Loucy (cell line): ENCODE measurements at regions not wholly inside any gene's neighbourhood (a gene's known extent, or its start where the extent isn't known, plus 50 kb on each side); places are given as distances from the start of the nearest gene placed in this dataset.
"Not testable (repeated sequence)": the region's sequence is repeated elsewhere in the genome, so short reads cannot be mapped to it uniquely, and the experiment has no call there.

ENCODE experiments used
- H2AFZ ChIP-seq: fragments of 200-600 bp; sonication (generic); 2 replicates; pipeline ENCODE4 v1.6.0; 2016; ENCODE audit warnings: antibody characterized with exemption, mild to moderate bottlenecking, low read length, moderate library complexity
- H3F3A ChIP-seq: fragments of 200-600 bp; 2 replicates; pipeline ENCODE4 v1.6.0; 2016; ENCODE audit warnings: antibody characterized with exemption, low read depth, mild to moderate bottlenecking
- H3K27me3 ChIP-seq: fragments of 200-600 bp; sonication (generic); 2 replicates; pipeline ENCODE4 v1.6.1; 2014; ENCODE audit warnings: low read length, mild to moderate bottlenecking; ENCODE audit not compliant: insufficient read depth, poor library complexity, severe bottlenecking
- H3K36me3 ChIP-seq: fragments of 200-600 bp; sonication (generic); 2 replicates; pipeline ENCODE4 v1.6.1; 2016; ENCODE audit warnings: low read length; ENCODE audit not compliant: insufficient read depth
- H3K4me1 ChIP-seq: fragments of 200-600 bp; sonication (generic); 2 replicates; pipeline ENCODE4 v1.5.1; 2014; ENCODE audit warnings: low read length, mild to moderate bottlenecking; ENCODE audit not compliant: insufficient read depth, poor library complexity, severe bottlenecking
- H3K4me2 ChIP-seq: fragments of 200-600 bp; sonication (generic); 2 replicates; pipeline ENCODE4 v1.6.0; 2014; ENCODE audit warnings: antibody characterized with exemption, low read length, low read depth, mild to moderate bottlenecking; ENCODE audit not compliant: poor library complexity, severe bottlenecking
- H3K4me3 ChIP-seq: fragments of 200-600 bp; sonication (generic); 2 replicates; pipeline ENCODE4 v1.5.1; 2014; ENCODE audit warnings: low read length, mild to moderate bottlenecking, mixed read lengths; ENCODE audit not compliant: poor library complexity, severe bottlenecking
- H3K79me2 ChIP-seq: fragments of 200-600 bp; sonication (generic); 2 replicates; pipeline ENCODE4 v1.6.1; 2014; ENCODE audit warnings: low read length; ENCODE audit not compliant: insufficient read depth
- H3K9ac ChIP-seq: fragments of 200-600 bp; sonication (generic); 2 replicates; pipeline ENCODE4 v1.6.0; 2014; ENCODE audit warnings: mild to moderate bottlenecking, low read depth, low read length, moderate library complexity; ENCODE audit not compliant: poor library complexity, severe bottlenecking
- H3K9me2 ChIP-seq: fragments of 200-600 bp; sonication (generic); replicated peaks from 2 replicates; pipeline ENCODE4 v1.6.1; 2016; ENCODE audit warnings: low read depth, low read length, mixed read lengths
- H3K9me3 ChIP-seq: fragments of 200-600 bp; sonication (generic); 2 replicates; pipeline ENCODE4 v1.6.1; 2014; ENCODE audit warnings: mild to moderate bottlenecking, antibody characterized with exemption, low read length, low read depth; ENCODE audit not compliant: insufficient read depth
- H4K20me1 ChIP-seq: fragments of 200-600 bp; sonication (generic); 2 replicates; pipeline ENCODE4 v1.6.0; 2014; ENCODE audit warnings: antibody characterized with exemption, low read length, mild to moderate bottlenecking; ENCODE audit not compliant: insufficient read depth, poor library complexity, severe bottlenecking
- EZH2phosphoT487 ChIP-seq: fragments of 200-600 bp; IDR thresholded peaks from 2 replicates; pipeline ENCODE4 v1.6.1; 2018; ENCODE audit warnings: antibody characterized with exemption, mild to moderate bottlenecking, moderate library complexity, borderline replicate concordance
- TF ChIP-seq, protein P1 (sequence below): fragments of 200-600 bp; sonication (generic); conservative IDR thresholded peaks from 2 replicates; pipeline ENCODE4 v1.5.1; 2014; ENCODE audit warnings: mild to moderate bottlenecking, antibody characterized with exemption, low read length

DNA sequence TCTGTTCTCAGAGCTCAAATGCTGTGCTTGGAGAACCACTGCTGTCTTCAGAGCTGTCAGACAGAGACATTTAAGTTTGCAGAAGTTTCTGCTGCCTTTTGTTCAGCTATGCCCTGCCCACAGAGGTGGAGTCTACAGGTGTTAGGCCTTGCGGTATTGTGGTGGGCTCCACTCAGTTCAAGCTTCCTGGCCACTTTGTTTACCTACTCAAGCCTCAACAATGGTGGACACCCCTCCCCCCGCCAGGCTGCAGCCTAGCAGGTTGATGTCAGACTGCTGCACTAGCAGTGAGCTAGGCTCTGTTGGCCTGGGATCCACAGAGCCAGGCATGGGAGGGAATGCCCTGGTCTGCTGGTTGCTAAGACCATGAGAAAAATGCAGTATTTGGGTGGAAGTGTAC, 323.8 kb downstream of the BCAT1 start:
- H4K20me1 ChIP-seq = no peaks in the 10 kb centered on the region
- TF ChIP-seq, protein P1, sequence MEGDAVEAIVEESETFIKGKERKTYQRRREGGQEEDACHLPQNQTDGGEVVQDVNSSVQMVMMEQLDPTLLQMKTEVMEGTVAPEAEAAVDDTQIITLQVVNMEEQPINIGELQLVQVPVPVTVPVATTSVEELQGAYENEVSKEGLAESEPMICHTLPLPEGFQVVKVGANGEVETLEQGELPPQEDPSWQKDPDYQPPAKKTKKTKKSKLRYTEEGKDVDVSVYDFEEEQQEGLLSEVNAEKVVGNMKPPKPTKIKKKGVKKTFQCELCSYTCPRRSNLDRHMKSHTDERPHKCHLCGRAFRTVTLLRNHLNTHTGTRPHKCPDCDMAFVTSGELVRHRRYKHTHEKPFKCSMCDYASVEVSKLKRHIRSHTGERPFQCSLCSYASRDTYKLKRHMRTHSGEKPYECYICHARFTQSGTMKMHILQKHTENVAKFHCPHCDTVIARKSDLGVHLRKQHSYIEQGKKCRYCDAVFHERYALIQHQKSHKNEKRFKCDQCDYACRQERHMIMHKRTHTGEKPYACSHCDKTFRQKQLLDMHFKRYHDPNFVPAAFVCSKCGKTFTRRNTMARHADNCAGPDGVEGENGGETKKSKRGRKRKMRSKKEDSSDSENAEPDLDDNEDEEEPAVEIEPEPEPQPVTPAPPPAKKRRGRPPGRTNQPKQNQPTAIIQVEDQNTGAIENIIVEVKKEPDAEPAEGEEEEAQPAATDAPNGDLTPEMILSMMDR = no peak
- TF ChIP-seq EZH2phosphoT487 = no peak
- no peaks in the 10 kb centered on the region for H3K36me3 ChIP-seq
- no peaks in the 10 kb centered on the region for H3K79me2 ChIP-seq
- H3K9me2 ChIP-seq = no peaks in the 10 kb centered on the region
- H3F3A ChIP-seq = no peaks in the 10 kb centered on the region
- no peaks in the 10 kb centered on the region for H3K4me1 ChIP-seq
- no peaks in the 10 kb centered on the region for H3K9me3 ChIP-seq
- no peak overlapping the region for H3K4me2 ChIP-seq
- no peak overlapping the region for H3K4me3 ChIP-seq
- H3K9ac ChIP-seq = no peak overlapping the region
- no peaks in the 10 kb centered on the region for H3K27me3 ChIP-seq
- no peak overlapping the region for H2AFZ ChIP-seq

DNA sequence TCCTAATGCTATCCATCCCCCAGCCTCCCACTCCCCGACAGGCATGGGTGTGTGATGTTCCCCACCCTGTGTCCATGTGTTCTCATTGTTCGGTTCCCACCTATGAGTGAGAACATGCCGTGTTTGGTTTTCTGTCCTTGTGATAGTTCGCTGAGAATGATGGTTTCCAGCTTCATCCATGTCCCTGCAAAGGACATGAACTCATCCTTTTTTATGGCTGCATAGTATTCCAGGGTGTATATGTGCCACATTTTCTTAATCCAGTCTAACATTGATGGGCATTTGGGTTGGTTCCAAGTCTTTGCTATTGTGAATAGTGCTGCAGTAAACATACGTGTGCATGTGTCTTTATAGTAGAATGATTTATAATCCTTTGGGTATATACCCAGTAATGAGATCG, 328.9 kb downstream of the BCAT1 start:
- H3K4me1 ChIP-seq, H3K27me3 ChIP-seq, H4K20me1 ChIP-seq, H3K36me3 ChIP-seq, H3K9me2 ChIP-seq, H3K9me3 ChIP-seq, H3K9ac ChIP-seq, H3F3A ChIP-seq, H3K4me2 ChIP-seq, H3K79me2 ChIP-seq, H2AFZ ChIP-seq, H3K4me3 ChIP-seq: not testable (repeated sequence)

DNA sequence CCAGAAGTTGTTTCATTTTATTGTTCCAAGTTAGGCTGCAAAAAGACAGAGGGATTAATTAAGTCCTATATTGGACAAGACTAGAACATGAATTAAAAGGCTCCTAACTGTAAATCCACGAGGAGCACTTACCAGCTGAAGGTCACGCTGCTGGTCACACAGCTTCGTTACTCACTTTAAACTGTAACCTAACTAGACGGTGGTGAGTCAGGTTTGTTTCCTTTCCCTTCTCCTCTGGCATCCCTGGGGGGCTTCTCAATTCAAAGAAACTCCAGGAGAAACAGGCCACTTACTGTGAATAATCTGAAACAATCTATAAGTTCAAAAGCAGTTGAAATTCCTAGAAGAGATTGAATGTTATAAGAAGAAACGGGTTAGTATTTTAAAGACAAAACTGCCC, 331.4 kb downstream of the BCAT1 start:
- peak overlapping the region; percentile 24; the same call in 1 of the 2 replicates for H2AFZ ChIP-seq

DNA sequence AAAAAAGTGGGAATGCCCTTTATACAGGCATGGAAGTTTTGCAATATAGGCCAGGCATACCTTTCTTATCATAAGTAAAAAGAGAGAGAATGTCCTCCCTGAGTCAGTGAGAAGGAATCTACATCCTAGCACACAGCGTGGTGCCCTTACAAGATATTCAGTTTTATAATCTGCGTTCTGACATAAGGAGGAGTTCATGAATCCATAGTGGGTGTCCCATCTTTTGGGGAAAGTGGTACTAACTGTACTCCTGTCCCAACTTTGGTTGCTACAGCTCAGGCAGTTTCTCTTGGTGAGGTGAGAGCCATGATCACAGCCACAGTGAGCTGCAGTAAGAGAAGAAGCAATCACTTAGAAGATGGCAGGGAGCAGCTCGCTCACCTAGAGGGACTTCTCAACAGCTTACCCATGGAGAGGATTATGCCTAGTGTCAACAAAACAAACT, 332.9 kb downstream of the BCAT1 start:
- peak overlapping the region; percentile 17; the same call in 1 of the 2 replicates for H2AFZ ChIP-seq
- H3K4me3 ChIP-seq = no peak overlapping the region
- H3K9me3 ChIP-seq = no peaks in the 10 kb centered on the region

More for the DNA sequence above, 331.4 kb downstream of the BCAT1 start:
- H3K79me2 ChIP-seq = no peaks in the 10 kb centered on the region
- no peaks in the 10 kb centered on the region for H3K36me3 ChIP-seq
- no peak overlapping the region for H3K9ac ChIP-seq
- no peaks in the 10 kb centered on the region for H3F3A ChIP-seq
- H3K4me3 ChIP-seq = no peak overlapping the region
- no peaks in the 10 kb centered on the region for H3K9me2 ChIP-seq
- H4K20me1 ChIP-seq = no peaks in the 10 kb centered on the region
- TF ChIP-seq, protein P1 = no peak
- TF ChIP-seq EZH2phosphoT487 = no peak
- peaks cover 6% of the 10 kb centered on the region for H3K4me1 ChIP-seq
- no peaks in the 10 kb centered on the region for H3K9me3 ChIP-seq
- H3K27me3 ChIP-seq = no peaks in the 10 kb centered on the region
- H3K4me2 ChIP-seq = no peak overlapping the region

More for the DNA sequence above, 332.9 kb downstream of the BCAT1 start:
- Histone ChIP-seq H3K9me2 (no peaks in the 10 kb centered on the region), H4K20me1 (no peaks in the 10 kb centered on the region), H3K36me3 (no peaks in the 10 kb centered on the region), H3K27me3 (no peaks in the 10 kb centered on the region), H3K4me2 (no peak overlapping the region), H3F3A (no peaks in the 10 kb centered on the region), H3K79me2 (no peaks in the 10 kb centered on the region), H3K4me1 (peaks cover 6% of the 10 kb centered on the region), H3K9ac (no peak overlapping the region)
- TF ChIP-seq, protein P1 = no peak
- TF ChIP-seq EZH2phosphoT487 = no peak
